ENCODE measurements at regions not wholly inside any gene's neighbourhood (a gene's known extent, or its start where the extent isn't known, plus 50 kb on each side); places are given as distances from the start of the nearest gene placed in this dataset.

GRCh38 chr11:98835335-98835734, 185.4 kb upstream of the CNTN5 start:
- TF ChIP-seq JUND (IDR thresholded peaks at IDR 0.05) (peak; percentile 19 to 30), NR2F2 (IDR thresholded peaks at IDR 0.05) (peak; percentile 39), RAD21 (IDR thresholded peaks at IDR 0.05) (peak; percentile 21 to 35), SP1 (IDR thresholded peaks at IDR 0.05) (peak; percentile 53), MAX (IDR thresholded peaks at IDR 0.05) (no peak), FOXA1 (IDR thresholded peaks at IDR 0.05) (no peak), HNF4A (conservative IDR thresholded peaks at IDR 0.05) (peak; percentile 26 to 39), TAF1 (conservative IDR thresholded peaks at IDR 0.05) (no peak), ZBTB33 (IDR thresholded peaks at IDR 0.05) (peak; percentile 37), FOXA2 (IDR thresholded peaks at IDR 0.05) (no peak), RXRA (IDR thresholded peaks at IDR 0.05) (peak; percentile 85 to 86), YY1 (IDR thresholded peaks at IDR 0.05) (no peak), GABPA (IDR thresholded peaks at IDR 0.05 in 1 of 2, conservative IDR thresholded peaks at IDR 0.05 in 1 of 2) (no peak), REST (IDR thresholded peaks at IDR 0.05) (no peak), EGR1 (IDR thresholded peaks at IDR 0.05; ENCODE audit: low read depth in 2 of 2) (no peak), HNF4G (IDR thresholded peaks at IDR 0.05) (no peak)
- TF ChIP-seq, protein P1, sequence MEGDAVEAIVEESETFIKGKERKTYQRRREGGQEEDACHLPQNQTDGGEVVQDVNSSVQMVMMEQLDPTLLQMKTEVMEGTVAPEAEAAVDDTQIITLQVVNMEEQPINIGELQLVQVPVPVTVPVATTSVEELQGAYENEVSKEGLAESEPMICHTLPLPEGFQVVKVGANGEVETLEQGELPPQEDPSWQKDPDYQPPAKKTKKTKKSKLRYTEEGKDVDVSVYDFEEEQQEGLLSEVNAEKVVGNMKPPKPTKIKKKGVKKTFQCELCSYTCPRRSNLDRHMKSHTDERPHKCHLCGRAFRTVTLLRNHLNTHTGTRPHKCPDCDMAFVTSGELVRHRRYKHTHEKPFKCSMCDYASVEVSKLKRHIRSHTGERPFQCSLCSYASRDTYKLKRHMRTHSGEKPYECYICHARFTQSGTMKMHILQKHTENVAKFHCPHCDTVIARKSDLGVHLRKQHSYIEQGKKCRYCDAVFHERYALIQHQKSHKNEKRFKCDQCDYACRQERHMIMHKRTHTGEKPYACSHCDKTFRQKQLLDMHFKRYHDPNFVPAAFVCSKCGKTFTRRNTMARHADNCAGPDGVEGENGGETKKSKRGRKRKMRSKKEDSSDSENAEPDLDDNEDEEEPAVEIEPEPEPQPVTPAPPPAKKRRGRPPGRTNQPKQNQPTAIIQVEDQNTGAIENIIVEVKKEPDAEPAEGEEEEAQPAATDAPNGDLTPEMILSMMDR (IDR thresholded peaks at IDR 0.05; ENCODE audit: low read depth, low read length, missing input control), result no peak
- TF ChIP-seq, protein P2, sequence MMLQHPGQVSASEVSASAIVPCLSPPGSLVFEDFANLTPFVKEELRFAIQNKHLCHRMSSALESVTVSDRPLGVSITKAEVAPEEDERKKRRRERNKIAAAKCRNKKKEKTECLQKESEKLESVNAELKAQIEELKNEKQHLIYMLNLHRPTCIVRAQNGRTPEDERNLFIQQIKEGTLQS (IDR thresholded peaks at IDR 0.05), result peak; percentile 66
- WGBS, result 21% methylated on average over 2 of the region's 2 CpGs
- H3K9me3 ChIP-seq (ENCODE audit: control insufficient read depth in 4 of 4, low read length in 3 of 4), result no peaks in the 10 kb centered on the region
- H3K9ac ChIP-seq (ENCODE audit: low read depth in 1 of 2, low read length in 2 of 2), result peak overlapping the region in 1 of 2 donors; percentile 8
- H3K4me1 ChIP-seq (ENCODE audit: control insufficient read depth in 4 of 4, insufficient read depth in 4 of 4, low read length in 3 of 4), result peaks cover 0 to 2% (median 1%) of the 10 kb centered on the region in 4 donors
- no peaks in the 10 kb centered on the region for H3K27me3 ChIP-seq (ENCODE audit: control insufficient read depth in 4 of 4, insufficient read depth in 4 of 4, low read length in 3 of 4)
- H3K4me3 ChIP-seq (ENCODE audit: low read depth in 1 of 3, low read length in 3 of 3), result no peak overlapping the region
- no peaks in the 10 kb centered on the region for H3K36me3 ChIP-seq (ENCODE audit: control insufficient read depth in 4 of 4, insufficient read depth in 3 of 4, low read depth in 1 of 4, low read length in 3 of 4)
- no peak overlapping the region for H3K27ac ChIP-seq (ENCODE audit: low read depth in 1 of 2, low read length in 2 of 2)
- no peak for DNase-seq (ENCODE audit: low spot score)
